H7 (cell line): ENCODE measurements at regions not wholly inside any gene's neighbourhood (a gene's known extent, or its start where the extent isn't known, plus 50 kb on each side); places are given as distances from the start of the nearest gene placed in this dataset.
"Not testable (repeated sequence)": the region's sequence is repeated elsewhere in the genome, so short reads cannot be mapped to it uniquely, and the experiment has no call there.

Experiments used
- DNase-seq: peaks from one replicate; pipeline ENCODE4 v3.0.0; 2012
- H3K27me3 ChIP-seq: 2 replicates; pipeline ENCODE4 v1.6.0; 2011; ENCODE audit warnings: mild to moderate bottlenecking, low read length; ENCODE audit not compliant: control insufficient read depth, insufficient read depth
- H3K36me3 ChIP-seq: replicated peaks from 2 replicates; pipeline ENCODE4 v1.5.1; 2011; ENCODE audit warnings: low read length; ENCODE audit not compliant: control insufficient read depth, insufficient read depth
- H3K4me3 ChIP-seq: 2 replicates; pipeline ENCODE4 v1.5.1; 2011; ENCODE audit warnings: low read depth, mild to moderate bottlenecking, control low read depth, low read length, moderate library complexity; ENCODE audit not compliant: insufficient read depth

- no peak for DNase-seq
- no peak overlapping the region for H3K4me3 ChIP-seq
- H3K27me3 ChIP-seq: no peaks in the 10 kb centered on the region
- no peaks in the 10 kb centered on the region for H3K36me3 ChIP-seq
These were observed 57.3 kb upstream of the ADGRA3 start for GRCh38 chr4:22573198-22573597.

- H3K36me3 ChIP-seq: no peaks in the 10 kb centered on the region
- H3K4me3 ChIP-seq: no peak overlapping the region
- no peak for DNase-seq
- no peaks in the 10 kb centered on the region for H3K27me3 ChIP-seq
These were observed 57.8 kb upstream of the ADGRA3 start for GRCh38 chr4:22573641-22574040.

GRCh38 chr4:22574424-22574823 lies 58.6 kb upstream of the ADGRA3 start:
- H3K36me3 ChIP-seq: no peaks in the 10 kb centered on the region
- DNase-seq: no peak

GRCh38 chr4:22574880-22575279 lies 59.0 kb upstream of the ADGRA3 start:
- H3K27me3 ChIP-seq: no peaks in the 10 kb centered on the region
- DNase-seq: no peak
- H3K4me3 ChIP-seq: no peak overlapping the region
- no peaks in the 10 kb centered on the region for H3K36me3 ChIP-seq

More at GRCh38 chr4:22574424-22574823, 58.6 kb upstream of the ADGRA3 start:
- no peaks in the 10 kb centered on the region for H3K27me3 ChIP-seq
- H3K4me3 ChIP-seq: no peak overlapping the region

- Histone ChIP-seq H3K4me3 (no peak overlapping the region), H3K36me3 (no peaks in the 10 kb centered on the region), H3K27me3 (no peaks in the 10 kb centered on the region)
- DNase-seq: no peak
These were observed 71.4 kb upstream of the ADGRA3 start for GRCh38 chr4:22587253-22587652.

- no peaks in the 10 kb centered on the region for H3K36me3 ChIP-seq
- H3K27me3 ChIP-seq: no peaks in the 10 kb centered on the region
- H3K4me3 ChIP-seq: no peak overlapping the region
- no peak for DNase-seq
These were observed 78.1 kb upstream of the ADGRA3 start for GRCh38 chr4:22593933-22594332.

GRCh38 chr4:22595684-22596083 lies 79.8 kb upstream of the ADGRA3 start:
- Histone ChIP-seq H3K36me3 (no peaks in the 10 kb centered on the region), H3K4me3 (no peak overlapping the region), H3K27me3 (no peaks in the 10 kb centered on the region)
- DNase-seq: no peak

- H3K27me3 ChIP-seq: no peaks in the 10 kb centered on the region
- no peaks in the 10 kb centered on the region for H3K36me3 ChIP-seq
- DNase-seq: no peak
- H3K4me3 ChIP-seq: no peak overlapping the region
These were observed 80.5 kb upstream of the ADGRA3 start for GRCh38 chr4:22596409-22596808.

GRCh38 chr4:22597471-22597870 lies 81.6 kb upstream of the ADGRA3 start:
- no peaks in the 10 kb centered on the region for H3K27me3 ChIP-seq
- no peak for DNase-seq
- H3K36me3 ChIP-seq: no peaks in the 10 kb centered on the region
- no peak overlapping the region for H3K4me3 ChIP-seq

- not testable (repeated sequence) for H3K36me3 ChIP-seq, DNase-seq, H3K4me3 ChIP-seq, H3K27me3 ChIP-seq
These were observed 82.5 kb upstream of the ADGRA3 start for GRCh38 chr4:22598113-22599047.

GRCh38 chr4:22599228-22599928 lies 83.5 kb upstream of the ADGRA3 start:
- DNase-seq, H3K4me3 ChIP-seq, H3K36me3 ChIP-seq, H3K27me3 ChIP-seq: not testable (repeated sequence)

GRCh38 chr4:22599929-22600432 lies 84.1 kb upstream of the ADGRA3 start:
- H3K4me3 ChIP-seq, DNase-seq, H3K36me3 ChIP-seq, H3K27me3 ChIP-seq: not testable (repeated sequence)

- not testable (repeated sequence) for DNase-seq, H3K4me3 ChIP-seq, H3K27me3 ChIP-seq, H3K36me3 ChIP-seq
These were observed 85.8 kb upstream of the ADGRA3 start for GRCh38 chr4:22601638-22602037.

GRCh38 chr4:22607382-22607781 lies 85.4 kb upstream of the GBA3 start:
- peak; percentile 62 for DNase-seq
- H3K36me3 ChIP-seq: no peaks in the 10 kb centered on the region
- no peak overlapping the region for H3K4me3 ChIP-seq
- H3K27me3 ChIP-seq: no peaks in the 10 kb centered on the region

- not testable (repeated sequence) for H3K4me3 ChIP-seq, H3K36me3 ChIP-seq, H3K27me3 ChIP-seq, DNase-seq
These were observed 82.7 kb upstream of the GBA3 start for GRCh38 chr4:22609951-22610525.
